HFF-Myc (cell line): ENCODE measurements at regions not wholly inside any gene's neighbourhood (a gene's known extent, or its start where the extent isn't known, plus 50 kb on each side); places are given as distances from the start of the nearest gene placed in this dataset.

Experiments used
- DNase-seq: peaks from one replicate; pipeline ENCODE4 v3.0.0-alpha.2; 2011; ENCODE audit warnings: low read depth; ENCODE audit errors: extremely low read depth
- H3K4me3 ChIP-seq: replicated peaks from 2 replicates; pipeline ENCODE4 v1.5.1; 2011; ENCODE audit warnings: low read depth, mild to moderate bottlenecking, control low read depth, low read length
- CTCF ChIP-seq: IDR thresholded peaks from 2 replicates; pipeline ENCODE4 v1.5.1; 2012; ENCODE audit warnings: mild to moderate bottlenecking, low read depth, low read length, control low read depth; ENCODE audit errors: missing control alignments

GRCh38 chr3:30313840-30314239 is 292.6 kb upstream of the TGFBR2 start:
- no peak for TF ChIP-seq CTCF
- DNase-seq = no peak
- H3K4me3 ChIP-seq = no peak overlapping the region

- no peak overlapping the region for H3K4me3 ChIP-seq
- DNase-seq = no peak
- no peak for TF ChIP-seq CTCF
Observed at GRCh38 chr3:30314757-30315325, 291.6 kb upstream of the TGFBR2 start.

- no peak for TF ChIP-seq CTCF
- DNase-seq = no peak
- no peak overlapping the region for H3K4me3 ChIP-seq
Observed at GRCh38 chr3:30315447-30315846, 291.0 kb upstream of the TGFBR2 start.

- no peak for DNase-seq
- TF ChIP-seq CTCF = no peak
- no peak overlapping the region for H3K4me3 ChIP-seq
Observed at GRCh38 chr3:30317561-30317960, 288.8 kb upstream of the TGFBR2 start.

- no peak for DNase-seq
- no peak for TF ChIP-seq CTCF
- no peak overlapping the region for H3K4me3 ChIP-seq
Observed at GRCh38 chr3:30318110-30318509, 288.3 kb upstream of the TGFBR2 start.

GRCh38 chr3:30319713-30320112 is 286.7 kb upstream of the TGFBR2 start:
- DNase-seq = peak; percentile 64
- no peak overlapping the region for H3K4me3 ChIP-seq

More at GRCh38 chr3:30319713-30320112, 286.7 kb upstream of the TGFBR2 start:
- peak; percentile 58 for TF ChIP-seq CTCF
